CD4-positive, alpha-beta T cell (primary cell): ENCODE measurements at regions not wholly inside any gene's neighbourhood (a gene's known extent, or its start where the extent isn't known, plus 50 kb on each side); places are given as distances from the start of the nearest gene placed in this dataset.

Source experiments
- ATAC-seq: fragments of 200-7000 bp; cut with Tn5 transposase; one replicate; pipeline ENCODE4 v1.10.0; 2022; ENCODE audit warnings: mild to moderate bottlenecking; ENCODE audit not compliant: poor library complexity
- CTCF ChIA-PET: fragments of 350-600 bp; sonication (Branson Sonifier 250); formaldehyde crosslinking; loops from one replicate; lab custom pipeline; 2021; ENCODE audit warnings: antibody characterized with exemption, inconsistent platforms; lab: Charles Lee
- POLR2A ChIA-PET: fragments of 350-600 bp; sonication (Branson Sonifier 250); formaldehyde crosslinking; loops from one replicate; lab custom pipeline; 2021; ENCODE audit warnings: antibody characterized with exemption, inconsistent platforms; lab: Charles Lee
- DNase-seq, 14 experiments: peaks; one replicate each; pipeline ENCODE4 v3.0.0-alpha.2; 2013 to 2020; ENCODE audit warnings: mixed read lengths in 2 of 14
- H3K27ac ChIP-seq, 2 donors: one replicate each; pipeline versions ENCODE4 v1.5.1 to v1.7.0; 2013; ENCODE audit warnings: low read length in 2 of 2, low read depth in 1 of 2, mild to moderate bottlenecking in 1 of 2
- H3K27me3 ChIP-seq, 2 experiments: 1 replicate in 1 of 2; 2 replicates in 1 of 2; pipeline versions ENCODE4 v1.6.1 to v1.7.0; 2013; ENCODE audit warnings: low read length in 2 of 2, control low read depth in 1 of 2, mild to moderate bottlenecking in 1 of 2, moderate library complexity in 1 of 2; ENCODE audit not compliant: insufficient read depth in 2 of 2, control insufficient read depth in 1 of 2
- H3K36me3 ChIP-seq: one replicate; pipeline ENCODE4 v1.6.1; 2013; ENCODE audit warnings: low read length, control low read depth; ENCODE audit not compliant: insufficient read depth
- H3K4me1 ChIP-seq: one replicate; pipeline ENCODE4 v1.6.1; 2013; ENCODE audit warnings: low read length, control low read depth; ENCODE audit not compliant: insufficient read depth
- H3K4me3 ChIP-seq: one replicate; pipeline ENCODE4 v1.5.1; 2013; ENCODE audit warnings: mild to moderate bottlenecking, low read length, moderate library complexity
- H3K9me3 ChIP-seq, 2 experiments: 1 replicate in 1 of 2; 2 replicates in 1 of 2; pipeline versions ENCODE4 v1.6.1 to v1.7.0; 2013; ENCODE audit warnings: low read length in 2 of 2, mild to moderate bottlenecking in 2 of 2, control low read depth in 1 of 2, moderate library complexity in 1 of 2; ENCODE audit not compliant: control insufficient read depth in 1 of 2, insufficient read depth in 1 of 2
- H3K27ac Mint-ChIP-seq: one replicate; pipeline ENCODE4 v1.8.0; 2020; ENCODE audit warnings: mixed read lengths
- H3K27me3 Mint-ChIP-seq: one replicate; pipeline ENCODE4 v1.8.0; 2021; ENCODE audit warnings: mixed read lengths
- H3K36me3 Mint-ChIP-seq: one replicate; pipeline ENCODE4 v1.8.0; 2021; ENCODE audit warnings: low read depth, mixed read lengths
- H3K4me1 Mint-ChIP-seq: one replicate; pipeline ENCODE4 v1.8.0; 2021; ENCODE audit warnings: low read depth, mixed read lengths
- H3K4me3 Mint-ChIP-seq: one replicate; pipeline ENCODE4 v1.8.0; 2020; ENCODE audit warnings: mild to moderate bottlenecking, mixed read lengths
- H3K9me3 Mint-ChIP-seq: one replicate; pipeline ENCODE4 v1.8.0; 2020; ENCODE audit warnings: mixed read lengths
- CTCF ChIP-seq: fragments of 200-600 bp; IDR thresholded peaks from one replicate; pipeline ENCODE4 v1.8.0; 2022; ENCODE audit warnings: antibody characterized with exemption, mild to moderate bottlenecking
- intact Hi-C, 2 experiments: fragments of 100-400 bp; cut with DNase I in 1 of 2; cut with micrococcal nuclease in 1 of 2; formaldehyde crosslinking; loops; one replicate each; pipeline versions ENCODE4 v1.15.1 to v1.9.0; 2023 to 2025; cut with DNase I, micrococcal nuclease

GRCh38 chr4:136551753-136552152 lies 980.5 kb downstream of the PCDH18 start:
- Mint-ChIP-seq H3K9me3 (peaks cover 8% of the 10 kb centered on the region), H3K36me3 (no peaks in the 10 kb centered on the region), H3K4me3 (no peak overlapping the region), H3K27ac (no peak overlapping the region), H3K27me3 (no peaks in the 10 kb centered on the region), H3K4me1 (no peaks in the 10 kb centered on the region)
- Histone ChIP-seq H3K4me3 (no peak overlapping the region), H3K4me1 (no peaks in the 10 kb centered on the region), H3K27me3 (no peaks in the 10 kb centered on the region), H3K36me3 (no peaks in the 10 kb centered on the region), H3K9me3 (no peaks in the 10 kb centered on the region), H3K27ac (no peak overlapping the region)
- intact Hi-C loops, result no loop called here
- ATAC-seq (no peak), DNase-seq (no peak)
- ChIA-PET CTCF (no interaction called here), POLR2A (no interaction called here)
- TF ChIP-seq CTCF, result no peak

- H3K9me3 ChIP-seq, result no peaks in the 10 kb centered on the region
These were observed 991.5 kb downstream of the PCDH18 start for GRCh38 chr4:136540747-136541146.

GRCh38 chr4:136528131-136528530 lies 1004.2 kb downstream of the PCDH18 start:
- POLR2A ChIA-PET, result no interaction called here
- no peak overlapping the region for H3K4me3 ChIP-seq

More at GRCh38 chr4:136540747-136541146, 991.5 kb downstream of the PCDH18 start:
- H3K36me3 ChIP-seq, result no peaks in the 10 kb centered on the region
- no peak for TF ChIP-seq CTCF
- no peaks in the 10 kb centered on the region for H3K4me1 Mint-ChIP-seq
- no peak overlapping the region for H3K27ac ChIP-seq
- no peak overlapping the region for H3K27ac Mint-ChIP-seq
- H3K4me1 ChIP-seq, result no peaks in the 10 kb centered on the region
- H3K27me3 ChIP-seq, result no peaks in the 10 kb centered on the region
- ATAC-seq, result no peak
- POLR2A ChIA-PET, result no interaction called here
- H3K27me3 Mint-ChIP-seq, result no peaks in the 10 kb centered on the region
- no peak overlapping the region for H3K4me3 Mint-ChIP-seq
- H3K4me3 ChIP-seq, result no peak overlapping the region
- H3K9me3 Mint-ChIP-seq, result peaks cover 8% of the 10 kb centered on the region
- DNase-seq, result no peak
- intact Hi-C loops, result no loop called here
- CTCF ChIA-PET, result no interaction called here
- no peaks in the 10 kb centered on the region for H3K36me3 Mint-ChIP-seq

More at GRCh38 chr4:136528131-136528530, 1004.2 kb downstream of the PCDH18 start:
- Histone ChIP-seq H3K27ac (no peak overlapping the region), H3K27me3 (no peaks in the 10 kb centered on the region), H3K9me3 (no peaks in the 10 kb centered on the region), H3K36me3 (no peaks in the 10 kb centered on the region), H3K4me1 (no peaks in the 10 kb centered on the region)
- ATAC-seq (no peak), DNase-seq (no peak)
- Mint-ChIP-seq H3K36me3 (no peaks in the 10 kb centered on the region), H3K4me1 (no peaks in the 10 kb centered on the region), H3K27me3 (no peaks in the 10 kb centered on the region), H3K4me3 (no peak overlapping the region), H3K27ac (no peak overlapping the region), H3K9me3 (peaks cover 13% of the 10 kb centered on the region)
- no peak for TF ChIP-seq CTCF
- CTCF ChIA-PET, result no interaction called here
- intact Hi-C loops, result no loop called here
